ENCODE measurements at regions not wholly inside any gene's neighbourhood (a gene's known extent, or its start where the extent isn't known, plus 50 kb on each side); places are given as distances from the start of the nearest gene placed in this dataset.

GRCh38 chr3:106482451-106482850, 613.6 kb upstream of the CBLB start:
- TF ChIP-seq CTCF (IDR thresholded peaks at IDR 0.05), result no peak
- no peak for TF ChIP-seq POLR2A (IDR thresholded peaks at IDR 0.05)

Data from uterus (tissue), 2 donors.